ENCODE measurements at regions not wholly inside any gene's neighbourhood (a gene's known extent, or its start where the extent isn't known, plus 50 kb on each side); places are given as distances from the start of the nearest gene placed in this dataset.

- ATAC-seq: no peak
- TF ChIP-seq OSR1 (CRISPR knock-in tag; IDR thresholded peaks at IDR 0.05): no peak
- TF ChIP-seq ZFP30 (CRISPR knock-in tag; IDR thresholded peaks at IDR 0.05): no peak
- no peak for TF ChIP-seq ZFP3 (CRISPR knock-in tag; IDR thresholded peaks at IDR 0.05)
- TF ChIP-seq ZNF70 (CRISPR knock-in tag; IDR thresholded peaks at IDR 0.05): no peak
- TF ChIP-seq ZNF8 (CRISPR knock-in tag; IDR thresholded peaks at IDR 0.05): no peak
- TF ChIP-seq PATZ1 (CRISPR knock-in tag; IDR thresholded peaks at IDR 0.05; ENCODE audit: borderline replicate concordance): no peak
- no peak for TF ChIP-seq GLIS3 (CRISPR knock-in tag; IDR thresholded peaks at IDR 0.05)
- no peak for TF ChIP-seq ESRRG (CRISPR knock-in tag; IDR thresholded peaks at IDR 0.05)
- TF ChIP-seq ZNF565 (CRISPR knock-in tag; conservative IDR thresholded peaks at IDR 0.05; ENCODE audit: low read depth): no peak
- no peak for TF ChIP-seq POU6F1 (CRISPR knock-in tag; IDR thresholded peaks at IDR 0.05; ENCODE audit: borderline replicate concordance, low read depth)
- TF ChIP-seq BACH2 (CRISPR knock-in tag; IDR thresholded peaks at IDR 0.05; ENCODE audit: borderline replicate concordance): no peak
- TF ChIP-seq, protein P1, sequence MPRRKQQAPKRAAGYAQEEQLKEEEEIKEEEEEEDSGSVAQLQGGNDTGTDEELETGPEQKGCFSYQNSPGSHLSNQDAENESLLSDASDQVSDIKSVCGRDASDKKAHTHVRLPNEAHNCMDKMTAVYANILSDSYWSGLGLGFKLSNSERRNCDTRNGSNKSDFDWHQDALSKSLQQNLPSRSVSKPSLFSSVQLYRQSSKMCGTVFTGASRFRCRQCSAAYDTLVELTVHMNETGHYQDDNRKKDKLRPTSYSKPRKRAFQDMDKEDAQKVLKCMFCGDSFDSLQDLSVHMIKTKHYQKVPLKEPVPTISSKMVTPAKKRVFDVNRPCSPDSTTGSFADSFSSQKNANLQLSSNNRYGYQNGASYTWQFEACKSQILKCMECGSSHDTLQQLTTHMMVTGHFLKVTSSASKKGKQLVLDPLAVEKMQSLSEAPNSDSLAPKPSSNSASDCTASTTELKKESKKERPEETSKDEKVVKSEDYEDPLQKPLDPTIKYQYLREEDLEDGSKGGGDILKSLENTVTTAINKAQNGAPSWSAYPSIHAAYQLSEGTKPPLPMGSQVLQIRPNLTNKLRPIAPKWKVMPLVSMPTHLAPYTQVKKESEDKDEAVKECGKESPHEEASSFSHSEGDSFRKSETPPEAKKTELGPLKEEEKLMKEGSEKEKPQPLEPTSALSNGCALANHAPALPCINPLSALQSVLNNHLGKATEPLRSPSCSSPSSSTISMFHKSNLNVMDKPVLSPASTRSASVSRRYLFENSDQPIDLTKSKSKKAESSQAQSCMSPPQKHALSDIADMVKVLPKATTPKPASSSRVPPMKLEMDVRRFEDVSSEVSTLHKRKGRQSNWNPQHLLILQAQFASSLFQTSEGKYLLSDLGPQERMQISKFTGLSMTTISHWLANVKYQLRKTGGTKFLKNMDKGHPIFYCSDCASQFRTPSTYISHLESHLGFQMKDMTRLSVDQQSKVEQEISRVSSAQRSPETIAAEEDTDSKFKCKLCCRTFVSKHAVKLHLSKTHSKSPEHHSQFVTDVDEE (CRISPR knock-in tag; IDR thresholded peaks at IDR 0.05): no peak
- no peak for TF ChIP-seq ISL1 (CRISPR knock-in tag; IDR thresholded peaks at IDR 0.05)
Observed at GRCh38 chr7:106515321-106515720, 145.6 kb downstream of the CCDC71L start.

GRCh38 chr7:106514881-106515280 is 146.1 kb downstream of the CCDC71L start:
- TF ChIP-seq, protein P2, sequence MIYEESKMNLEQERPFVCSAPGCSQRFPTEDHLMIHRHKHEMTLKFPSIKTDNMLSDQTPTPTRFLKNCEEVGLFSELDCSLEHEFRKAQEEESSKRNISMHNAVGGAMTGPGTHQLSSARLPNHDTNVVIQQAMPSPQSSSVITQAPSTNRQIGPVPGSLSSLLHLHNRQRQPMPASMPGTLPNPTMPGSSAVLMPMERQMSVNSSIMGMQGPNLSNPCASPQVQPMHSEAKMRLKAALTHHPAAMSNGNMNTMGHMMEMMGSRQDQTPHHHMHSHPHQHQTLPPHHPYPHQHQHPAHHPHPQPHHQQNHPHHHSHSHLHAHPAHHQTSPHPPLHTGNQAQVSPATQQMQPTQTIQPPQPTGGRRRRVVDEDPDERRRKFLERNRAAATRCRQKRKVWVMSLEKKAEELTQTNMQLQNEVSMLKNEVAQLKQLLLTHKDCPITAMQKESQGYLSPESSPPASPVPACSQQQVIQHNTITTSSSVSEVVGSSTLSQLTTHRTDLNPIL (CRISPR knock-in tag; IDR thresholded peaks at IDR 0.05; ENCODE audit: low read depth): no peak
- TF ChIP-seq PATZ1 (CRISPR knock-in tag; IDR thresholded peaks at IDR 0.05; ENCODE audit: borderline replicate concordance): no peak
- no peak for TF ChIP-seq ZFP3 (CRISPR knock-in tag; IDR thresholded peaks at IDR 0.05)
- TF ChIP-seq POU6F1 (CRISPR knock-in tag; IDR thresholded peaks at IDR 0.05; ENCODE audit: borderline replicate concordance, low read depth): no peak
- TF ChIP-seq ZC3H10 (CRISPR knock-in tag; IDR thresholded peaks at IDR 0.05): no peak
- no peak for TF ChIP-seq CSDC2 (CRISPR knock-in tag; IDR thresholded peaks at IDR 0.05)
- no peak for TF ChIP-seq TCF4 (CRISPR knock-in tag; IDR thresholded peaks at IDR 0.05; ENCODE audit: borderline replicate concordance)
- TF ChIP-seq ZNF8 (CRISPR knock-in tag; IDR thresholded peaks at IDR 0.05): no peak
- TF ChIP-seq ZNF70 (CRISPR knock-in tag; IDR thresholded peaks at IDR 0.05): no peak
- TF ChIP-seq ESRRG (CRISPR knock-in tag; IDR thresholded peaks at IDR 0.05): no peak
- TF ChIP-seq ZNF565 (CRISPR knock-in tag; conservative IDR thresholded peaks at IDR 0.05; ENCODE audit: low read depth): no peak
- TF ChIP-seq ARNTL (CRISPR knock-in tag; IDR thresholded peaks at IDR 0.05; ENCODE audit: borderline replicate concordance, low read depth): no peak
- TF ChIP-seq PPARA (CRISPR knock-in tag; IDR thresholded peaks at IDR 0.05; ENCODE audit: borderline replicate concordance): no peak
- TF ChIP-seq ZFP30 (CRISPR knock-in tag; IDR thresholded peaks at IDR 0.05): no peak
- no peak for TF ChIP-seq BACH2 (CRISPR knock-in tag; IDR thresholded peaks at IDR 0.05; ENCODE audit: borderline replicate concordance)
- TF ChIP-seq SNAI2 (CRISPR knock-in tag; IDR thresholded peaks at IDR 0.05): no peak
- no peak for TF ChIP-seq ISL1 (CRISPR knock-in tag; IDR thresholded peaks at IDR 0.05)
- TF ChIP-seq GLIS3 (CRISPR knock-in tag; IDR thresholded peaks at IDR 0.05): no peak
- TF ChIP-seq, protein P1 (CRISPR knock-in tag; IDR thresholded peaks at IDR 0.05): no peak
- ATAC-seq: no peak

All from SK-N-SH treated with all-trans-retinoic acid at 6 μM for 48 hours (cell line).